Left renal pelvis (tissue), 4 donors: ENCODE measurements at regions not wholly inside any gene's neighbourhood (a gene's known extent, or its start where the extent isn't known, plus 50 kb on each side); places are given as distances from the start of the nearest gene placed in this dataset.

ENCODE experiments used
- DNase-seq, 4 donors: peaks; one replicate each; pipeline ENCODE4 v3.0.0-alpha.2; 2013; ENCODE audit warnings: low read depth in 4 of 4, low spot score in 3 of 4

DNA sequence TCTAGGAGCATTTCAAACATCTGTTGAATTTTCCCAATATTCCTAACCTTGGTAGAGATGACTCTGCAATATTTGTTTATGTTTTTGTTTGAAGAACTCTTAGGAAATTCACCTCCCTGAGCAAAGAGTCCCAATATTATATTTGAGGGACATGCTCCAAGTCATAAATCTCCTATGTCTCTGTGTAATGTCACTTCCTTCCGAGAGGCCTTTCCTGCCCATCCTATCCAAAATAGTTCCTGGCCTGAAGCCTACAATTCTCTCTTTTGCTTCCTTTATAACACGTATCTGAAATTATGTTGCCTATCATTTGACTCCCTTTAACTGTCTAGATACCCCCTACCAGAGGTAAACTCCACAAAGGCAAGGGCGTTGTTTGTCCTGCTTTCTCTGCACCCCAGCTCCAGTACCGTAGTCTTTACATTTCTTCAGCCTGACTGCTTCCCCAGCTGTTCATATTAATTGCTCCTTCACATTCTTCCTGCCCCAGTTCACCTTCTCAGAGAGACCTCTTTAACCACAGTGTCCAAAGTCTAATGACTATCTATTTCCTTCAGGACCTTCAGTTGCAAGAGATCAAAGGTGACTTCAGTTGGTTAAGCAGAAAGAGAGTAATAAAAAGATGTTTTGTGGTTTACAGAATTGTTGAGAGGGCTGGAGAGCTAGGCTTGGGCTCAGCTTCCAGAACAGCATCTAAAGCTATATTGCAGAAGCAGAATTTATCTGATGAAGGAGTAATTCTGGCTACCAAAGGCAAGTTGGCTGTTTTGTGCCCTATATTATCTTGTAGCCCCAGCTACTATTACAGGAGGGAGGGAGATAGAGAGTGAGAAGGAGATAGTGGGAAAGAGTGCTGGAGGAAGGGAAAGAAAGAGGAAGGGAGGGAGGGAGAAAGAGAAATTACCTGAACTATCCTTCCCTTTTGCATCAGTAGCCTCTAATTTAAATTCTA, 109.3 kb upstream of the TMEM161B start:
- DNase-seq: no peak

DNA sequence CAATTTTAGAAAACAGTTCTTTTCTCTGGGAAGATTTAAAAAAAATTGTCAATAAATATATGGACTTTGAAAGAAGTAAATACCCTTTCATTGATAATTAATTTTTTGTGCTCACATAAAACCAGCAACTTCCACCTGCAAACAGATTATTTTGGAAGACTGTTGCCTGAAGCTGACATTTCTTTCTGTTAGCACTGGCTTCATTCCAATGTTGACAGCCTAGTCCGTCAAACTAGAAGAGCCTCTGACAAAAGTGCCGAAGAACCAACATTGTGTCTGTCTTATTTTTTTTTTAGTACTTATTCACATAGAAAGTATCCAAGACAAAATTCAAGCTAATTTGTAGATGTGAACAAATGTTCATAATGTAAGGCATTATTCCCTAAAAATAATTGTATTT, 108.6 kb upstream of the TMEM161B start:
- no peak for DNase-seq

GRCh38 chr5:88376728-88377127, 108.1 kb upstream of the TMEM161B start:
- DNase-seq: no peak

DNA sequence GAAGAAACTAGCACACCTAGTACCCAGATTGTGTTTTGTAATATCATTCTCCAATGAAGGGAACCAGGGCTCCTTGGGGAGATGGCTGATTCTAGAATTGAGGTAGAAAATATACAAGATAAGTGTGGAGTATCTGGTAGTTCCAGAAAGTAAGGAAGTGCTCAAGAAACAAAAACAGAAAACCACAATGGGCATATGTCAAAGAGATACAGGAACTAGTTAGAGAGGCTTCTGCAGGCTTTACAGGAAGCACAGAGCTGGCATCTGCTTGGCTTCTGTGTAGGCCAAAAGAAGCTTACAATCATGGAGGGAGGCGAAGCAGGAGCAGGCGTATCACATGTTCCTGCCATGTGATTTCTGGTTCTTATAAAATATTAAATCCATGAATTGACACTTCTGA, 105.7 kb upstream of the TMEM161B start:
- DNase-seq: no peak

GRCh38 chr5:88370824-88371223, 102.2 kb upstream of the TMEM161B start:
- DNase-seq: no peak

GRCh38 chr5:88368201-88368600, 99.6 kb upstream of the TMEM161B start:
- no peak for DNase-seq

GRCh38 chr5:88364991-88365390, 96.3 kb upstream of the TMEM161B start:
- no peak for DNase-seq

DNA sequence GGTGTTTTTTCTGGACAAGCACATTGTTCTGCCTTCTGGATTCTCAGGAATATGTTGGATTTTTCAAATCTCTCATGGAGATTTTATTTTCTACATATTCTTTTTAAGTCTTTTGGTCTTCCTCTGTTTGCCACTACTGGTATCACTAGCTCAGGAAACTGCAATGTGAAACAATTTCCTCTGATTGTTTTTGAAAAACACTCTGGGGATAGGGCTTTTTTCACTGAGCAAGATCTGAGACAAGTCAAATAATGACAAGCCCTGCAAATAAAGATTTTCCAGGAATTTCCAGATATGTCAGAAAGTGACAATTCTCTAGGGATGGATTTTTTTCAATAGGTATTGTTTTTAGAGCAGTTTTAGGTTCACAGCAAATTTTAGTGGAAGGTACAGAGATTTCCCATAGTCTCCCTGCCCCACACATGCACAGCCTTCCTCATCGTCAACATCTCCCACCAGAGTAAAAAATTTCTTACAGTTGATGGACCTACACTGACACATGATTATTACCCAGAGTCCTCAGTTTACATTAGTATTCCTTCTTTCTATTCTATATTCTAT, 86.9 kb upstream of the TMEM161B start:
- DNase-seq: no peak

DNA sequence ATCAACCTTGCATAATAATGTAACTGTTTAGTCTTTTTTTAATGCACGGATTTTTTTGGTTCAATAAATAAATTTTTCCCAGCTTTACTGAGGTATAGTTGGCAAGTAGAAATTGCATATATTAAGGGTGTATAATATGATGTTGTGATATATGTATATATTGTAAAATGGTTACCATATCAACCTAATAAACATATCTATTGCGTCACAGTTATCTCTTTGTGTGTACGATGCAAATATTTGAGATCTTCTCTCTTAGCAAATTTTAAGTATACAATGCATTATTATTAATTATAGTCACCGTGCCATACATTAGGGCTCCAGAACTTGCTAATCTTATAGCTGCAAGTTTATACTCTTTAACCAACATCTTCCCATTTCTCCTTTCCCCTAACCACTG, 57.2 kb upstream of the TMEM161B start:
- DNase-seq: no peak

GRCh38 chr5:88322785-88323184, 54.1 kb upstream of the TMEM161B start:
- no peak for DNase-seq
